ENCODE measurements at regions not wholly inside any gene's neighbourhood (a gene's known extent, or its start where the extent isn't known, plus 50 kb on each side); places are given as distances from the start of the nearest gene placed in this dataset.

DNA sequence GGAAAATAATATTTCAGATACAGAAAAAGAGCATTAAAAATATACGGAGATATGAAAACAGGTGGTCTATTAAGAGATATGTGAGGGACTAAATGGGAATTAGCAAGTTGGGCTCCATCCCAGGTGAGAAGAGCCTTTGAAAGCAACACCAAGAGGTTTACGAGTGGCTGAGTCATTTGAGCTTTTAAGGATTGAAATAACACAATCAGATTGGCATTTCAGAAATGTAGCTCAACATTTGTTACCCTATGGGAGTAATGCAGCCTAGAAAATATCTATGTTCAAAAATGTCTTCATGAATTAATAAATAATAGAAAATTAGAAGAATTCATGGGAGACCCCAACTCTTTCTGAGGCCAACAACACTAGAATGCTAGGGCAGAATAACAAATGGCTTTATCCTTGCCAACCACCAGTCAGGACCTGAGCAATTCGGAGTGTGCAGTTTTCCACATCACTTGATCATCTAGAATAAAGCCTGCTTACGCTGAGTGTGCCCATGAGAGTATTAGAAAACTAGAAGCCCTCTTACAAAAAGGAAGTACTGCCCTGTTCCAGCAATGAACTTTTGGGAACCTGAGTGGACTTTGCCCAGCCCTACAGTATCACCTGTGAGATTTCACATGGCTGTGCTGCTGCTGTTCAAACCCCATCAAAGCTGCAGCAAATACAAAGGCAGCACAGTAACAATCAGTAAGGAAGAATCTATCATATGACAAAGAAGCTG is 538.0 kb upstream of the CAMK1G start:
- H3K36me3 ChIP-seq (ENCODE audit: control insufficient read depth, insufficient read depth, low read length), result no peaks in the 10 kb centered on the region
- intact Hi-C loops (cut with micrococcal nuclease; ENCODE audit: unreplicated experiment) (no loop called here), in situ Hi-C loops (cut with HindIII; ENCODE audit: low pct_unique_long_range_greater_than_20kb, low sequenced_read_pairs) (no loop called here)
- ATAC-seq, result no peak
- H3K27me3 ChIP-seq (ENCODE audit: control insufficient read depth, insufficient read depth, low read length), result no peaks in the 10 kb centered on the region
- CTCF ChIA-PET, result no interaction called here
- no peaks in the 10 kb centered on the region for H3K4me1 ChIP-seq (ENCODE audit: control insufficient read depth, insufficient read depth, low read length)
- H3K4me3 ChIP-seq (ENCODE audit: low read depth in 2 of 2, low read length in 2 of 2), result no peak overlapping the region
- no TSS peak for BruUV-seq (replicated peaks)
- POLR2A ChIA-PET, result no interaction called here
- no peak for TF ChIP-seq SIN3A (IDR thresholded peaks at IDR 0.05; ENCODE audit: borderline replicate concordance, insufficient read depth, low read depth, low read length)
- no peak for TF ChIP-seq POLR2AphosphoS5 (IDR thresholded peaks at IDR 0.05; ENCODE audit: low read depth, low read length)
- no peak for TF ChIP-seq REST (IDR thresholded peaks at IDR 0.05; ENCODE audit: insufficient read depth in 1 of 2, low read depth in 2 of 2, low read length in 1 of 2)
- TF ChIP-seq, protein P1, sequence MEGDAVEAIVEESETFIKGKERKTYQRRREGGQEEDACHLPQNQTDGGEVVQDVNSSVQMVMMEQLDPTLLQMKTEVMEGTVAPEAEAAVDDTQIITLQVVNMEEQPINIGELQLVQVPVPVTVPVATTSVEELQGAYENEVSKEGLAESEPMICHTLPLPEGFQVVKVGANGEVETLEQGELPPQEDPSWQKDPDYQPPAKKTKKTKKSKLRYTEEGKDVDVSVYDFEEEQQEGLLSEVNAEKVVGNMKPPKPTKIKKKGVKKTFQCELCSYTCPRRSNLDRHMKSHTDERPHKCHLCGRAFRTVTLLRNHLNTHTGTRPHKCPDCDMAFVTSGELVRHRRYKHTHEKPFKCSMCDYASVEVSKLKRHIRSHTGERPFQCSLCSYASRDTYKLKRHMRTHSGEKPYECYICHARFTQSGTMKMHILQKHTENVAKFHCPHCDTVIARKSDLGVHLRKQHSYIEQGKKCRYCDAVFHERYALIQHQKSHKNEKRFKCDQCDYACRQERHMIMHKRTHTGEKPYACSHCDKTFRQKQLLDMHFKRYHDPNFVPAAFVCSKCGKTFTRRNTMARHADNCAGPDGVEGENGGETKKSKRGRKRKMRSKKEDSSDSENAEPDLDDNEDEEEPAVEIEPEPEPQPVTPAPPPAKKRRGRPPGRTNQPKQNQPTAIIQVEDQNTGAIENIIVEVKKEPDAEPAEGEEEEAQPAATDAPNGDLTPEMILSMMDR (IDR thresholded peaks at IDR 0.05), result no peak
- TF ChIP-seq TCF7L2 (IDR thresholded peaks at IDR 0.05; ENCODE audit: low read depth, low read length), result no peak
- DNase-seq (ENCODE audit: low read depth, low spot score), result no peak
- H3K9me3 ChIP-seq (ENCODE audit: control insufficient read depth, insufficient read depth, low read depth, low read length), result no peaks in the 10 kb centered on the region
- H3K27ac ChIP-seq (ENCODE audit: low read length), result no peak overlapping the region

DNA sequence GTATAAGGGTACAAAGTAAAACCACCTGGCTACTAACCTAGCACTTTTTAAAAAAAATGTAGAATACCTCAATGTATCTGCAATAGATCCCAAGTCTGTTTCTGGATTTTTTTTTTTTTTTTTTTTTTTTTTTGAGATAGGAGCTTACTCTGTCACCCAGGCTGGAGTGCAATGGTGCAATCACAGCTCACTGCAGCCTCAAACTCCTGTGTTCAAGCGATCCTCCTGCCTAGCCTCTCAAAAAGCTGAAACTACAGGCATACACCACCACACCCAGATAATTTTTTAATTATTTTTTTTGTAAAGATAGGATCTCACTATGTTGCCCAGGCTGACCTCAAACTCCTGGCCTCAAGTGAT is 537.5 kb upstream of the CAMK1G start:
- no peak overlapping the region for H3K4me3 ChIP-seq (ENCODE audit: low read depth in 2 of 2, low read length in 2 of 2)
- ChIA-PET POLR2A (no interaction called here), CTCF (no interaction called here)
- H3K9me3 ChIP-seq (ENCODE audit: control insufficient read depth, insufficient read depth, low read depth, low read length), result no peaks in the 10 kb centered on the region
- H3K27ac ChIP-seq (ENCODE audit: low read length), result no peak overlapping the region
- H3K4me1 ChIP-seq (ENCODE audit: control insufficient read depth, insufficient read depth, low read length), result no peaks in the 10 kb centered on the region
- H3K36me3 ChIP-seq (ENCODE audit: control insufficient read depth, insufficient read depth, low read length), result no peaks in the 10 kb centered on the region
- BruUV-seq (replicated peaks), result no TSS peak
- DNase-seq (ENCODE audit: low read depth, low spot score) (no peak), ATAC-seq (no peak)
- TF ChIP-seq SIN3A (IDR thresholded peaks at IDR 0.05; ENCODE audit: borderline replicate concordance, insufficient read depth, low read depth, low read length) (no peak), TCF7L2 (IDR thresholded peaks at IDR 0.05; ENCODE audit: low read depth, low read length) (no peak), POLR2AphosphoS5 (IDR thresholded peaks at IDR 0.05; ENCODE audit: low read depth, low read length) (no peak), REST (IDR thresholded peaks at IDR 0.05; ENCODE audit: insufficient read depth in 1 of 2, low read depth in 2 of 2, low read length in 1 of 2) (no peak)
- TF ChIP-seq, protein P1 (IDR thresholded peaks at IDR 0.05), result no peak
- in situ Hi-C loops (cut with HindIII; ENCODE audit: low pct_unique_long_range_greater_than_20kb, low sequenced_read_pairs), result no loop called here
- H3K27me3 ChIP-seq (ENCODE audit: control insufficient read depth, insufficient read depth, low read length), result no peaks in the 10 kb centered on the region
- intact Hi-C loops (cut with micrococcal nuclease; ENCODE audit: unreplicated experiment), result no loop called here
